ENCODE measurements at regions not wholly inside any gene's neighbourhood (a gene's known extent, or its start where the extent isn't known, plus 50 kb on each side); places are given as distances from the start of the nearest gene placed in this dataset.

- H3K9me3 ChIP-seq (replicated peaks in 1 of 3) = no peaks in the 10 kb centered on the region
- no peak overlapping the region for H3K27ac ChIP-seq
Measured at GRCh38 chr1:238558746-238559145, 668.0 kb upstream of the ZP4 start.

GRCh38 chr1:238558156-238558555 lies 667.4 kb upstream of the ZP4 start:
- WGBS, 4 donors = 69 to 80% (median 75%) methylated on average over 4 of the region's 4 CpGs
- Histone ChIP-seq H3K4me1 (replicated peaks in 1 of 2) (no peaks in the 10 kb centered on the region), H3K9me3 (replicated peaks in 1 of 3) (no peaks in the 10 kb centered on the region), H3K36me3 (replicated peaks in 1 of 2) (no peaks in the 10 kb centered on the region), H3K27me3 (no peaks in the 10 kb centered on the region), H3K27ac (no peak overlapping the region), H3K4me3 (no peak overlapping the region)
- TF ChIP-seq POLR2A (IDR thresholded peaks at IDR 0.05) = no peak
- no peak for TF ChIP-seq CTCF (IDR thresholded peaks at IDR 0.05)
- intact Hi-C loops (cut with DNase I) = no loop called here
- DNase-seq = no peak

More at GRCh38 chr1:238558746-238559145, 668.0 kb upstream of the ZP4 start:
- WGBS, 4 donors = 80 to 93% (median 93%) methylated on average over 1 to 2 of the region's 2 CpGs
- H3K27me3 ChIP-seq = no peaks in the 10 kb centered on the region
- intact Hi-C loops (cut with DNase I) = no loop called here
- TF ChIP-seq POLR2A (IDR thresholded peaks at IDR 0.05) (no peak), CTCF (IDR thresholded peaks at IDR 0.05) (no peak)
- no peaks in the 10 kb centered on the region for H3K36me3 ChIP-seq (replicated peaks in 1 of 2)
- DNase-seq = no peak
- H3K4me1 ChIP-seq (replicated peaks in 1 of 2) = no peaks in the 10 kb centered on the region
- H3K4me3 ChIP-seq = no peak overlapping the region

- DNase-seq = no peak
- no peak for TF ChIP-seq POLR2A (IDR thresholded peaks at IDR 0.05)
- no peak for TF ChIP-seq CTCF (IDR thresholded peaks at IDR 0.05)
- Histone ChIP-seq H3K27me3 (no peaks in the 10 kb centered on the region), H3K27ac (no peak overlapping the region), H3K4me1 (replicated peaks in 1 of 2) (no peaks in the 10 kb centered on the region), H3K9me3 (replicated peaks in 1 of 3) (no peaks in the 10 kb centered on the region), H3K4me3 (no peak overlapping the region), H3K36me3 (replicated peaks in 1 of 2) (no peaks in the 10 kb centered on the region)
- 69 to 79% (median 75%) methylated on average over 8 of the region's 8 CpGs for WGBS, 4 donors
- intact Hi-C loops (cut with DNase I) = no loop called here
Measured at GRCh38 chr1:238552271-238552670, 661.5 kb upstream of the ZP4 start.

- DNase-seq = no peak
- intact Hi-C loops (cut with DNase I) = no loop called here
- H3K27me3 ChIP-seq = no peaks in the 10 kb centered on the region
- H3K4me3 ChIP-seq = no peak overlapping the region
- H3K4me1 ChIP-seq (replicated peaks in 1 of 2) = no peaks in the 10 kb centered on the region
- WGBS, 4 donors = 63 to 84% (median 68%) methylated on average over 2 of the region's 2 CpGs
- no peaks in the 10 kb centered on the region for H3K9me3 ChIP-seq (replicated peaks in 1 of 3)
- H3K36me3 ChIP-seq (replicated peaks in 1 of 2) = no peaks in the 10 kb centered on the region
- H3K27ac ChIP-seq = no peak overlapping the region
- TF ChIP-seq POLR2A (IDR thresholded peaks at IDR 0.05) = no peak
- no peak for TF ChIP-seq CTCF (IDR thresholded peaks at IDR 0.05)
Measured at GRCh38 chr1:238549137-238549536, 658.4 kb upstream of the ZP4 start.

Data from adrenal gland (tissue), 9 donors.